Heart left ventricle (tissue), 13 donors: ENCODE measurements at regions not wholly inside any gene's neighbourhood (a gene's known extent, or its start where the extent isn't known, plus 50 kb on each side); places are given as distances from the start of the nearest gene placed in this dataset.

Experiments
- CTCF ChIP-seq, 12 donors: fragments of 200-600 bp; sonication (generic) in 4 of 12; IDR thresholded peaks; one replicate each; pipeline versions ENCODE4 v1.5.0 to v1.8.0; 2018 to 2022; ENCODE audit warnings: antibody characterized with exemption in 12 of 12, mild to moderate bottlenecking in 5 of 12
- POLR2A ChIP-seq, 2 donors: fragments of 450-650 bp; IDR thresholded peaks; one replicate each; pipeline ENCODE4 v1.6.1; 2017; ENCODE audit warnings: antibody characterized with exemption in 2 of 2, mild to moderate bottlenecking in 2 of 2, moderate library complexity in 2 of 2
- donor health status: ischemic (EF 13 %, LVEDD 7.1; RV severe dilation, severe dysfunction).
- donor health status: DM: no; HTN: yes; CAD: no.
- donor health status: DM: no; HTN: no; CAD: no.
- donor health status: ischemic (EF 25% LVEDD 6.9; RV normal size, moderate dysfunction).
- donor health status: ischemic (EF 25% LVEDD 5.7; RV mildly dilated, moderate dysfunction).
- donor health status: ischemic (EF 35%, LVEDD 5.7; RV mildly dilated, moderate dysfunction).
- donor health status: nonischemic (EF 11% LVEDD 7.7; RV severe dilation, severe dysfunction).
- donor health status: DM: yes; HTN: yes; CAD: no.
- donor health status: PGD.
- donor health status: ischemic (EF 29% LVEDD 5.4; RV normal size, mild dysfunction).
- donor health status: nonischemic (EF 23%, LVEDD 6.1; RV moderate dilation, normal function).

DNA sequence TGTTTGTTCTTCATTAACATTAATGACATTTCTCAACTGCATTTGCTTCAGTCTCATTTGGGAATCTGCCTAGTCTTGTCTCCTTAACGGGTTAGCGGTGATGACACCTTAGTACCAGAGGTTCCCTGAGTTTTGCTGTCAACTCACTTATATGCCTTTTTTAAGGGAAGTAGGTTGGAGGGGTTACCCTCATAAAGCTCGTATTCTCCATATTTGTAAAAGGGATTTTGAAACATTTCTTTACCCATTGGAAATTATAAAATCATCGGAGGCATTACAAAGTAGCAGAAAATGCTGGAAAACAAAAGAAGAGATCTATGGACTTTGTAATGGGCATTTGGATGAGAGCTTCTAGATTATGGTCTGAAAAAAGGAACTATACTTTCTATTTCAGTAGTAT, 88.7 kb upstream of the PRDM1 start:
- TF ChIP-seq CTCF (IDR thresholded peaks at IDR 0.05) = no peak
- no peak for TF ChIP-seq POLR2A (IDR thresholded peaks at IDR 0.05)
